HG02870 (cell line): ENCODE measurements at regions not wholly inside any gene's neighbourhood (a gene's known extent, or its start where the extent isn't known, plus 50 kb on each side); places are given as distances from the start of the nearest gene placed in this dataset.
"Not testable (repeated sequence)": the region's sequence is repeated elsewhere in the genome, so short reads cannot be mapped to it uniquely, and the experiment has no call there.

Experiments
- ATAC-seq: cut with Tn5 transposase; IDR thresholded peaks from one replicate; pipeline ENCODE4 v1.9.1; 2021; ENCODE audit warnings: mild to moderate bottlenecking, moderate library complexity; ENCODE audit not compliant: unreplicated experiment

DNA sequence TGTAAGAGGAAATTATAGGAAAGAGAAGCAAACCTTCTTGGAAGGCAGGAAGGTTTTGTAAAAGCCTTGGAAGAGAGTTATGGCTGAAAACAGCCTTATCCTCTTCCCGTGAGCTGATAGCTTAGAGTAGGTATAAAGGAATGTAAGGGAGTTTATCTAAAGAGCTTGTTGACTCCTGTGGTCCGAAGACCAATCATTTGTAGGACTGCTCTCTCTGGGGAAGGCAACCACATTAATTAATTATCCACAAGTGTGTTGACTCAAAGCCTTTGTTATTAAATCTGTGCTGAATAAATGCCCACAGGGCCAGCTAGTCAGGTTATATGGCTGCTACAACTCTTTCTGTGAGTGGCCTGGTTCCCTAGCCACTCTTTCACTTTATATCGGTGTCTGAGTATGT lies 452.1 kb upstream of the RASGRP1 start:
- ATAC-seq = no peak

DNA sequence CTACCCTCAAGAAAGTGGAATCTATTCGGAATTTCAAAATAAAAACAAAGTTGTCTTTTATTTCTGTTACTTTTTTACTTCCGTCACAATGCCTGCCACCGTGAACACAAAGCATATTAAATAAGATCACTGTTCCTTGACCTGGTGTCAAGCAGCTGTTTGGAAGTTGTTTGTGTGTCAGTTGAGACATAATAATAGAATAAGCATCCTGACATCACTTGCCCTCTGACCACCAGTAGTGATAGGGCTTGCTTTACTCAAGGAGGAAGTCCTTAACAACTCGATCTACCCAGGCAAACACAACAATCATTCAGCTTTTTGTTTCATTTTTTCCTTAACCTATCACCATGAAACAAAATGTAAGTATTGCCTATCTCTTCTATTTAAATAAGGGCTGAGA lies 454.4 kb upstream of the RASGRP1 start:
- no peak for ATAC-seq

DNA sequence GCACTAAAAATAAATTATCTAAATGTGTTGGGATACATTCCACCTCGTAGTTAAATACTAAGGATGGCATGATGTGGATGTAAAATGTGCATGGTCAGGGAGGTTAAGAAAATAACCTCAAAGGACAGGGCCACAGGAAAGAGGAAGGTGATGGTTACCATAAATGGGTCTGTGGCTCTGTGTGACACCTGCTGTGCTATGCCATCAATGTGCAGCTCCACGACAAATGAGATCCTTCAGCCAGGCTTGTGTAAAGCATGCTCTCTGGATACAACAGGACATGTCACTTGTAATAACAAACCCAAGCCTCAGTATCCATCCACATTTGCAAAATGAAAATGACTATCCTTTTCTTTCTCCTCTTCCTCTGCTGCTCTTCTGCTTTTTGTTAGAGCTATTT lies 456.7 kb upstream of the RASGRP1 start:
- ATAC-seq = no peak

DNA sequence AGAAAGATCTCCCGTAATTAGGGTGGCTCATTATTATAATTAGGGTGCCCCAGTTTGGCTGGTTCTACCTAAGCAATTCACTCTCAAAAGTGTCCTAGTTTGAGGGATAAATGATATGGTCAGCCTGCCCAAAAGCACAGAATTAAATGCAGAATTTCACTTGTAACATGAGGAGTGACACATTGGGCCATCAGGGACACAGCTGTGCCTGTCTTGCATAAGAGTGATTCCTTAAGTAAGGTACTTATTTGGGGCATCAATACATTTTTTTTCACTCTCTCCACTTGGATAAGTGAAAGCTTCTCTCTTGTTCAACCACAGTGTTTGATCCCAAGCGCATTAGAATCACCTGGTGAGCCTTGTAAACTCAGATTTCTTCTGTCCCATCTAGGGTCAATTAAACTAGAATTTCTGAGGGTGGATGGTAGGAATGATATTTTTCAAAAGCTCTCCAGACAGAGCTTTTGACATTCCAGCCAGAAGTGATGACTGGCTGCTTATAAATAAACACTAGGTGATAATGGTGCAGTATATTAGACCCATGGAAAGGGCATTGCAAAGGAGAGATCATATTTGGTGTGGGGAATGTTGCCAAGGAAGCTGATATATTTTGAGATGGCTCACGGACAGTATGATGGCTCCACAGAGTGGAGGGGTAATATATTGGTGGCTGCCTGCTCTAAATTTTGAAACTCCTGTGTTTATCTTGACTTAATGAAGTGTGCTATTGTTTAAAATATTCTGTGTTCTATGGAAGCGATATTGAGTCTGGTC lies 458.1 kb upstream of the RASGRP1 start:
- ATAC-seq = no peak

DNA sequence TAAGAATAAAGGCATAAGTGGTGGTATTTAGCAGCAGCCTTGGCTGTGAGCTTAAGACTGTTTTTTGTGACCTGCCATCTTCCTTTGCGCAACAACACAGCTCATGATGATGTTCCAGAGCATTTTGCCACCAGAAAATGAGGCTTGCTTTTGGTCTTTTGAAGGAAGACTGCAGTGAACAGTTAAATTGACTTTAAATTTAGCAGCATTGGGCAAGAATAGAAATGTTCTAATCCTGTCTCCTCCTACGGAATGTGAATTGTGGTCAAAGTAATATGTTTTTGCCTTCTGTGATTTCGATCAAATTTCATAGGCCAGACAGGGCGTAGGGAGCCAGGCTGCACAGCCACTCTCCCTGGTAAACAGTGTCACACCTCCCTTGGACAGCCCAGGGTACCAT lies 460.7 kb upstream of the RASGRP1 start:
- no peak for ATAC-seq

DNA sequence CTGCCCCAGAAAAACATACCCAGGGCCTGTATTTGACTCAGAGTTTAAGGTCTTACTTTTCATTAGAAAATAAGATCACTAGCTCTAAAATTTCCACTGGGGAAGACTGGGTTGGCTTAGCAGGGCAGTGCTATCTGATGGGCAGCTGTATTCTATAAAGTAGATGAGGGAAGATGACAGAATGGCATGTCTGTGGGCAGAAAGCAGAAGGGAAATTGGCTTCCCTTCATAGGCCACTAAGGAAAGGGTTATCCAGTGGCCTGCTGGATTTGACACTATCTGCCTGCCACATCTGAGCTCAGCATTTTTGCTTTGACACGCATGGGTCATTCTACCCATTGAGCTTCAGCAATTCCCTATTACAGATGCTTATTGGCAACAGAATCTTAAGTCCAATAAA lies 461.3 kb upstream of the RASGRP1 start:
- no peak for ATAC-seq

DNA sequence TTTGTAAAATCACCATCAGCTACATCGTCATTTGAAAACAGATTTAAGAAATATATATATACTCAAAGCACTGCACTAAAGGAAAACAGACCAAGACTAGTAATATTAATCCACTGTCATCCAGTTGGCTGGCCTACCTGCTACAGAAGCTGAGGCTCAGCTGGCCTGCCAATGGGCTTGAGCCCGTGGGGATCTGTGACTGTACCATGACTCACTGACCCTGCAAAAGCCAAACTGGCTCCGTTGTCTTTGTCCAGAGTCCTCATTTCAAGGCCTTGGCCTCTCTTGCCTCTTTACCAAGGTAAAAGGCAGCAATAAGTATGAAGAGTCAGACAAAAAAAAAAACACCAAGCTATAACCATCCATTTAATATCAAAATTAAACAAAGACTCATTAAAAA lies 463.5 kb upstream of the RASGRP1 start:
- no peak for ATAC-seq

DNA sequence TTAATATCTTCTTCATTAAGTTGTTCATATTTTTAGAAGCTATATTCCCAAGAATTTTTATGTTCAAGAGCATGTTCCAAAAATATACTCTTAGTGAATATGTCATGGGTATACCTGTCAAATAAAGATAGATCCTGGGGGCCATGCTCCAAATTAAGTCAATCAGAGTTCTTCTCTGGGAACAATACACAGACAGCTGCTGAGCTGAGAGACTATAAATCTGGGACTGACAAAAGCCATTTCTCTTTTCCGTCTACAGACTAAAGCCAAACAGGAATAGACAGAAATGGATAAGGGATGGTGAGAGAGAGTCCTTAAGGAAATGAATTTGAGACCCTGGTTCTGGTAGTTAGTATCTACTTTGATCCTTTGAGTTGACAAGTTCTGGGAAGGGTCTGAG lies 465.1 kb upstream of the RASGRP1 start:
- ATAC-seq = no peak

DNA sequence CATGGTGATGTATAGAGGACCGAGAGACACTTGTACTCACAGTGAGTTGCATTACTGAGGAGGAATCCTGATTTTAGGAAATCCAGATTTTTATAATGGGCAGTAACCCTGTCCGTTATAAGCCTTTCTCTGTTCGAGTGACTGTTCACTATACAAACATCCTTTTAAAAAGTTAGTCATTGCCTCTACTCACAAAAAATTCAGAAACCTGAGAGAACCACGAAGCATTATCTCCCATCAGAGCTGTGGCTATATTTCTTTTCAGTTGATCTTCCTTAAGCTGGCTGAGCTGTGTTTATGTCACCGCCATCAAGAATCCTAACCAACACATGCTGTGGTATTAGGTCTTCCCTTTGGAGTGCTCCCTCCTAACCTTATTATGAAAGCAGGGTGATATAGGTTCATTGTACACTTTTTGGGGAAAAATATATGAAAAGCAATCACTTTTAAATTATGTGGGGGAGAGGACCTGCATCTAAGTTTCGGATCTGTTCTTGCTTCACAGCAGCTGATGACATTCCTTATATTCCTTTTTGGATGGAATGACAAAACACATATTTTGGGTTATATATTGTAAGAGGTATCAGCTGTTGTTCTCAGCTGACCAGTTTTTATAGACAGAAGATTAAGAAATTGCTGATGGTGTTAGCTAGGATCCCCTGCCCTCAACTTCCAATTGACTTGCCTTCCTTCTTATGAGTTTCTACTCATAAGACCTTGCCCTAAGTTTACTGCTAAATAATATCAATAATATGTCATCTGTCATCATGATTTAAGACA lies 465.9 kb upstream of the RASGRP1 start:
- ATAC-seq = no peak

DNA sequence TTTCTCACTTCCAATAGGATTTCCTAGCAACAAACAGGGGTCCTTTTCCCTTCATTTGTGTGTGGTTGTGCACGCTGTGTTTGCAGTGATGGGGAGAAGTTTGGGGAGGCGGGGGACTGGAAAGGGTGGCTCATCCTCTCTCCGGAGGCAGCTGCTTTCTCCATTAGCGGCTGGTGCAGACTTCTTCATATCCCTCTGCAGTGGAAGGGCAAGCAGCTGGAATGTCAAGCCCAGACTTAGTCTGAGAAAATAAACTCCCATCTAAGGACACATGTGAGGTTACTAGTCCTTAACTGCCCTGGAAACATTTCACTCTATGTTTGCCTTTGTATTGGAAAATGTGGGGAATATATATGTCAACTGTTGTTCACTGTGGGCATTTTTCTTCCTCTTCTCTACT lies 467.0 kb upstream of the RASGRP1 start:
- no peak for ATAC-seq

DNA sequence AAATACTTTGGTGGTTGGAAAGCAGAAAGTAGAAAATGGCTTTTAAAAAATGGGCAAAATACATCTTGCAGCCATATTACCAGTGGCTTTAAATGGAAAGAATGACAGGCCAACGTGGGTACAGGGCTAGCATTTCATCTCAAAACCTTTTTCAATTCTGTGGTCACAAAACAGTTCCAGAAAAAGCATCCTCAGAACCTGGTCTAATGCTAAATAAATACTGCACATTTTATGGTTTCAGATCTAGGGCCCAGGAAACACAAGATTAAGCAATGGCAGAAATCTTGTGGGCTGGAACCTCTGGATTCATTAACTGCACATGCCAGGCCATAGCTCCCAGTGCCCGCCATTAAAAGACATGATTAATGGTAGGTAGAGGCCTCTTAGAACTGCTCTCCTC lies 470.2 kb upstream of the RASGRP1 start:
- ATAC-seq = no peak

DNA sequence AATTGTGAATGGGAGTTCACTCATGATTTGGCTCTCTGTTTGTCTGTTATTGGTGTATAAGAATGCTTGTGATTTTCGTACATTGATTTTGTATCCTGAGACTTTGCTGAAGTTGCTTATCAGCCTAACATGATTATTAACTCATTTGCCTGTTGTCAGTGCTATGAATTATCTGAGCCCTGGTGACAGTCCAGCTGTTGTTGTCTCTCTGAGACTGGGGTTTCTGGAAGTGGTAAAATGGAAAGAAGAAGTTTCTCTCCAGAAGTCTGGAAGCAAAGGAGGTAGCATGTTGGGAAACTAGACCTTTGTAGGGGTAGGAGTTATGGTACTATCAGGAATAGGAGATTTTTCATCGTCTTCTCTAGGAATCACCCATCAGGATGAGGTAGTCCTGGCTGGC lies 473.0 kb upstream of the RASGRP1 start:
- not testable (repeated sequence) for ATAC-seq

DNA sequence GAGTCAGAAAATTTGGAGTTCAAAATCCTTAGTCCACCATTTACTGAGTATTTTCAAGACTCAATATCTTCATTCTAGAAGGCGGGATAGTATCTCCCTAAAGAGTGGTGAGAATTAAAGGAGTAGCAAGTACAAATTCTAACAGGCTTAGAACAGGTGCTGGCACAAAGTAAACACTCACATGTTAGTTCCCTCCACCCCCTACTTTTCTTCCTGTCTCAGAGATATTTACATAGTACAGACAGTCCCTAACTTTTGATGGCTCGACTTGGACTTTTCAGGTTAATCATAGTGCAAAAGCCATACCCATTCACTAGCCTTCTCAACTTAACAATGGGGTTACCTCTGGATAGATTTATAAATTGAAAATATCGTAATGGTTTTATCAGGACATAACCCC lies 476.2 kb upstream of the RASGRP1 start:
- no peak for ATAC-seq

DNA sequence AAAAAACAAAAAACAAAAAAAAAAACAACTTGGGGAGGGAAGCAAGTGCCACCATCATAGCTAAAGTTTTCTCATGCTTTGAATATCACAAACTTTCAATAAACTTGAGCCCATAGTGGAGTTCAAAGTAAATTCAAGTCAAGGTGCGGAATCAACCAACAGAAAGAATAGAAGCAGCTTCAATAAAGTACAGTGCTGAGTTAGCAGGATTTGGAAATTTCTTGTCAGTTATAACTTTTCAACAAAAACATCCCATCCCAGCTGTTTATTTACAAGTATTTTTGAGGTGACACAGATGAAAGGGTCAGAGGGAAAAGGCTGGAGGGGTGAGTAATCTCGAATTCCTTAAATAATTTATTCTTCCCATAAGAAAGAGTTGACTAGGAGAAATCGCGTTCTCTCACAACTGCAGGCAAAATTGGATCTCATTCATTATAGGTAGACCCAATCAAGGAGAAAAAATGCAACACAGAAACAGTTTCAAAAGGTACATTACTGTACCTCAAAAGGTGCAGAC lies 477.4 kb upstream of the RASGRP1 start:
- ATAC-seq = no peak

DNA sequence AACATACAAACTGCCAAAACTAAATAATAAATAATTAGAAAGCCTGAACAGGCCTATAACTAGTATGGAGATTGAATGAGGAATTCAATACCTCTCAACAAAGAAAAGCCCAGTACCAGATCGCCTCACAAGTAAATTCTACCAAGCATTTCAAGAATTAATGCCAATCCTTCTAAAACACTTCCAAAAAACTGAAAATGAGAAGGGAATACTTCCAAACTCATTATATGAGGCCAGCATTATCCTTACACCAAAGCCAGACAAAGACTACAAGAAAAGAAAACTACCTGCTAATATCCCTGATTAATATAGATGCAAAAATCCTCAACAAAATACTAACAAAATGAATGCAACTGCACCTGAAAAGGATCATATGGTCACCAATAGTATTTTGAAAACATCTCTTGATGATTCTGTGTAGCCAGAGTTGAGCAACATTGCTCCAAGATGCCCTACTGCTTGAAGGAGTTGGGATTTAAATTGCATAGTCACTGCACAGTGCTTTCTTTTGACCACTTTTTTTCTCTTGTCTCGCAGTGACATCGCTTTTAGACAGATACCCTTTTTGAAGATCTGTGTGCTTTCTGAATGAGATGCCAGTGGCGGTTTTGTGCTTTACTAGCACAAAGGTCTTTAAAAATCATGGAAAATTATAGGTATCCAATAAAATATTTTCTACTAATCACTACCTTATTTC lies 487.2 kb upstream of the RASGRP1 start:
- no peak for ATAC-seq

DNA sequence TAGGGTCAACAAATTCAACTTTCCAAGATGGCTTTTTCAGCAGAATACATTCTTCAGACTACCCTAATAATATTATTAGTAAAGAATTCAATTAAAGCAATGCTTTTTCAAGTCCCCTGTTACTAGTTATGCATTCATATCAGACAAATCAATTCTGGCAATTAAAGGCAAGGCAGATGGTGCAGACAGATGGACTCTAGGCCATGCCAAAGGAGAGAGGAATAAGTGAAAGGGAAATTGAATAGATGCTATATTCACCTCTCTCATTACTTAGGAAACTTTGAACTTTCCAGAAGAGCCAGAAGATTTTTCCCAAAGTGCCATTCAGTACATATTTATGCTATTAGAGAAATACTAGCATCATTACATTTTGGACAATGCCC lies 487.7 kb upstream of the RASGRP1 start:
- no peak for ATAC-seq

DNA sequence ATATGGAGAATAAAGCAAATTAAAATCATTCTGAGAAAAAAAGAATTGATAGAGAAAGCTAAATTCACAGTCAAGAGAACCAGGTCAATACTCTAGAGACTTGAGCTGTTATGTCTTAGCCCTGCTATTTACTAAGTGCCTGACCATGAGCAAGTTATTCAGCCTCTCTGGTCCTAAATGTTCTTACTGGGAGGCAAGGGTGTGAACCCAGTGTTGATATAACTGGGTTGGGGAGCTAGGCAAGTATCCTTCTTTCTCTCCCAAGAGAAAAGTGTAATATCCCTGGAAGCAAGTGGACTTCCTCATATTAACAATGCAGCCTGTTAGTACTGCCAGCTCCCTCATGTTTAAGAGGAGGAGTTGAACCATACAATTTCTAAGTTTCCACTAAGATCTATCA lies 488.9 kb upstream of the RASGRP1 start:
- no peak for ATAC-seq

DNA sequence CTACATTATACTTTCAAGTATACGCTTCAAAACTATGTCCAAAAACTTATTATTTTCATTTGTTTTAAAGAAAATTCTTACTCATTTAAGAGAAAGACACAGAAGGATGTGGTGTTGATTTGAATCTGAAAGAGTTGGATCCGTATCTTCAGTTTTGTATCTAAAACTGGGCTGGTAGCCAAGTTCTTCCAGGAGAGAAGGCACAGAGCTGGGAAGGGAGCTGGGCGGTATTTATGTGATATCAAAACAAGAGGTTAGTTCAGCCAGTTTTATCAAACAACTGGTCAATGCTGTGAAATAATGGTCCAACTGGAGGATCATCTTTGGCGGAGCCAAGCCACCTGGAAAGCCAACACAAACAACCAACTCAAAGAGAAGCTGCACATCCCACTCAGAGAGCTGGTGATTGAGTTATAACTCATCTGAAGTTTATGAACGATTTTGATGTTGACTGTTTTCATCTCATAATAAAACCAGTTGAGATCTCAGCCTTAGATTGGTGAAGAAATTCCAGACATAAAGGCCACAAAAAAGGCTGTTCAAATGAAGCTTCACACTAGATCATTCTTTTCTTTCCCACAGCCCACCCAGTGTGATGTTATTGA lies 489.6 kb upstream of the RASGRP1 start:
- ATAC-seq = no peak

DNA sequence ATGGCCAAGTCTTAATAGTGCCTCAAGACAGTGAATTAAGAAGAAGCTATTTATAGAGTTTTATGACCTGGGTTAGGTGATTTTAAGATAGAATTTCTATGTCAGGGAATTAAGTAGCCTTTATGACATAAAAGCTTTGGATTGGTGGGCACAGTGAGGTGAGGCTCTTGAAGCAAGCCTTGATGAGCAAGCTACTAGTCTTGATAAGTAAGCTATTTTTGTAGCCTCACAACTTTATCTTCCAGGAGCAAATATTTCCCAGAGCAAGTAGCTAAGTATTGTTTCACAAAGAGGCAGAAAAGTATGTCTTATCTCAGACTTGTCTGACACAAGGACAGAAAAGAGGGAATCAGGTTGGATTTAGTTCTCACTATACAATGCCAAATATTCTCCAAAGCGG lies 491.7 kb upstream of the RASGRP1 start:
- ATAC-seq = no peak

DNA sequence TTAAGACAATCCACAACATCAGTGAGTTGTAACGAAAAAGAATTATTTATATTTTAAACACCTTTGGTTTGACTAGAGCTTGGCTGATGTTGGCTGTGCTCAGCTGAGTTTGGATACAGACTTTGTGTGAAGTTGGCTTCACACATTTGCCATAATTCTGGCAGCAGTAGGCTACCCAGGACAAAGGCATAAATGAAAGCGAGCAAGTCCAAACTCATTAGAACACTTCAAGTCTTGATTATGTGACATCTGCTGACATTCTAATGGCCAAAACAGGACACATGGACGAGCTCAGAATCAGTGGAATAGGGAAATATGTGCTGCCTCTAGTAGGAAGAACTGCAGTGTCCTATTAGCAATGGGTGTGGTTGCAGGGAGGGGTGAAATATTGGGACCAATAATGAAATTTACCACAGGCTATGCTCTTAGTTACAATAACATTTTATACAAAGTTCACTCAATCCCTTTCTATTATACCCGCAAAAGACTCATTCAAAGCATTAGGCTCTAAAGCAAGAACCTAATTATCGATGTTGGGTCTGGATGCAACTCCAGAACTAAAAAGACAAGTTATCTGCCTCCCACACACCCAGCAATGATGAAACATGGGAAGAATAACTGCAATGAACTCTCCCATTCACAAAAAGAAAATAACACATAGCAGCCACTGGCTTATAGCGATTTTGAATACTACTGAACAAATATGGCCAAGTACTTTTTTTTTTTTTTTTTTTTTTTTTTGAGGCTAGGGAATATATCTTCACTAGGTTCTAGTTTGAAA lies 493.9 kb upstream of the RASGRP1 start:
- no peak for ATAC-seq

DNA sequence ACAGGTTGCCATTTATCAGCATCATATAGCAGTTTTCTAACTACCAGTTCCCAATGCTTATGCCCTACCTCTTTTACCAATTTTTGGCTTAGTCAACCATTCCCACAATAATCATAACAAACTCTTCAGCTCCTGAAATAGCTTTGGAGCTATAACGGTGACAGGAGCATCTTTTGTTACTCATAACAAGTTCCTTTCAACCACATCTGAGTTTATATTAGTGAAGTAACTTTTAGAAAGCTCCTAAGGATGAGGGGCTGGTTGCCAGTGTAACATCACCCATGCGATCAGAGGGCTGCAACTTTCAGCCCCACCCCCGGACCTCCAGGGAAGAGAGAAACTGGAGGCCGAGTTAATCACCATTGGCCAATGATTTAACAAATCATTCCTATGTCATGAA lies 495.3 kb upstream of the RASGRP1 start:
- no peak for ATAC-seq
